Vagina (tissue), 2 donors: ENCODE measurements at regions not wholly inside any gene's neighbourhood (a gene's known extent, or its start where the extent isn't known, plus 50 kb on each side); places are given as distances from the start of the nearest gene placed in this dataset.

ENCODE experiments used
- DNase-seq, 2 donors: peaks; one replicate each; pipeline ENCODE4 v3.0.0-alpha.2; 2017; ENCODE audit errors: extremely low spot score in 2 of 2
- H3K27ac ChIP-seq: fragments of 200-600 bp; sonication (generic); one replicate; pipeline ENCODE4 v1.5.1; 2019
- H3K27me3 ChIP-seq: fragments of 200-600 bp; sonication (generic); one replicate; pipeline ENCODE4 v1.5.1; 2019
- H3K36me3 ChIP-seq, 2 donors: fragments of 200-600 bp; sonication (generic); one replicate each; pipeline ENCODE4 v1.5.1; 2017 to 2019
- H3K4me1 ChIP-seq: fragments of 200-600 bp; sonication (generic); one replicate; pipeline ENCODE4 v1.5.1; 2019
- H3K4me3 ChIP-seq, 2 donors: fragments of 200-600 bp; sonication (generic); 1 replicate in 1 of 2; 2 replicates in 1 of 2; pipeline ENCODE4 v1.5.1; 2016 to 2019
- H3K9me3 ChIP-seq: fragments of 200-600 bp; sonication (generic); one replicate; pipeline ENCODE4 v1.5.1; 2019
- CTCF ChIP-seq, 3 experiments: fragments of 450-650 bp in 2 of 3; fragments of 200-600 bp in 1 of 3; sonication (generic) in 1 of 3; IDR thresholded peaks; one replicate each; pipeline ENCODE4 v1.5.1; 2017 to 2019; ENCODE audit warnings: antibody characterized with exemption in 3 of 3, mild to moderate bottlenecking in 2 of 3, moderate library complexity in 2 of 3
- POLR2A ChIP-seq, 2 donors: fragments of 450-650 bp; IDR thresholded peaks; one replicate each; pipeline ENCODE4 v1.6.1; 2017; ENCODE audit warnings: antibody characterized with exemption in 2 of 2, mild to moderate bottlenecking in 2 of 2, moderate library complexity in 2 of 2
- POLR2AphosphoS5 ChIP-seq, 2 donors: sonication (generic); formaldehyde crosslinking; IDR thresholded peaks; one replicate each; pipeline ENCODE4 v1.9.0; 2017; ENCODE audit warnings: antibody characterized with exemption in 2 of 2, mild to moderate bottlenecking in 2 of 2, low read depth in 1 of 2; ENCODE audit not compliant: insufficient read depth in 1 of 2
- intact Hi-C: fragments of 100-400 bp; cut with DNase I; formaldehyde crosslinking; loops from one replicate; pipeline ENCODE4 v1.15.1; 2023

GRCh38 chr15:81080996-81081395 is 53.1 kb upstream of the CFAP161 start:
- Histone ChIP-seq H3K27ac (no peak overlapping the region), H3K4me1 (no peaks in the 10 kb centered on the region), H3K27me3 (no peaks in the 10 kb centered on the region), H3K9me3 (no peaks in the 10 kb centered on the region), H3K36me3 (no peaks in the 10 kb centered on the region), H3K4me3 (no peak overlapping the region)
- intact Hi-C loops = no loop called here
- no peak for DNase-seq
- TF ChIP-seq CTCF (IDR thresholded peaks at IDR 0.05) (no peak), POLR2A (IDR thresholded peaks at IDR 0.05) (no peak), POLR2AphosphoS5 (IDR thresholded peaks at IDR 0.05; ENCODE audit: insufficient read depth in 1 of 2, low read depth in 1 of 2) (no peak)

- Histone ChIP-seq H3K27ac (no peak overlapping the region), H3K9me3 (no peaks in the 10 kb centered on the region), H3K4me3 (no peak overlapping the region), H3K4me1 (no peaks in the 10 kb centered on the region), H3K27me3 (no peaks in the 10 kb centered on the region), H3K36me3 (no peaks in the 10 kb centered on the region)
- intact Hi-C loops = no loop called here
- TF ChIP-seq CTCF (IDR thresholded peaks at IDR 0.05) (no peak), POLR2A (IDR thresholded peaks at IDR 0.05) (no peak), POLR2AphosphoS5 (IDR thresholded peaks at IDR 0.05; ENCODE audit: insufficient read depth in 1 of 2, low read depth in 1 of 2) (no peak)
- no peak for DNase-seq
Observed at GRCh38 chr15:81083201-81083600, 50.9 kb upstream of the CFAP161 start.
